ENCODE measurements at regions not wholly inside any gene's neighbourhood (a gene's known extent, or its start where the extent isn't known, plus 50 kb on each side); places are given as distances from the start of the nearest gene placed in this dataset.

DNA sequence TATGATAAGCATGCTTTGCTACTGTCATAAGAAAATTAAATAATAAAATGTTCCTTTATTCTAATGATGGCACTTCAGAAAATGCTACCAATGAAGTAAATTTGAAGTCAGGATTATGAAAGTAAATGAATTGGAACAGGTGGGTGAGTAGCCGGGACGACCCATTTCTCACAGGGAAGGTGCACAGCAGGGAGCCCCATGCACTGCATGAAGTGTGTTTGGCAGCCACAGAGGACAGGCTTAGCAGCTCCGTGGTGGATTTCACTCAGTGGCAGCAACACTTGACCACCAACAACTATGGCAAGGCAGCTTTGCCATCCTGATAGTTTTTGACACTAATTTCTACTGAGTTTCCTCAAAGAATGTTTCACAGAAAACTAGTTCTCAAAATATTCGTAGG is 146.3 kb downstream of the ATL2 start:
- no peak for DNase-seq (ENCODE audit: low read depth)
- Histone ChIP-seq H3K27me3 (ENCODE audit: control insufficient read depth, insufficient read depth, low read length) (no peaks in the 10 kb centered on the region), H3K4me3 (ENCODE audit: low read depth, low read length) (no peak overlapping the region)

DNA sequence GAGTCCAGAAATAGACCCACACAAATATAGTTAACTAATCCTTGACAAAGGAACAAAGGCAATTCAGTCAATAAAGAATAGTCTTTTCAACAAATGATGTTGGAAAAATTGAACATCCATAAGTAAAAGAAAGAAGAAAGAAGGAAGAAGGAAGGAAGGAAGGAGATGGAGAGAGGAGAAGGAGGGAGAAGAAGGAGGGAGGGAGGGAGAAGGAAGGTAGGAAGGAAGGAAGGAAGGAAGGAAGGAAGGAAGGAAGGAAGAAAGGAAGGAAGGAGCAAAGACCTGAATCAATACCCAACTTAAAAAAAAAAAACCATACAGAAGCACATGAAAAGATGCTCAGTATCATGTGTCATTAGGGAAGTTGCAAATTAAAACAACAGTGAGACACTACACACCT is 148.3 kb downstream of the ATL2 start:
- TF ChIP-seq, protein P1, sequence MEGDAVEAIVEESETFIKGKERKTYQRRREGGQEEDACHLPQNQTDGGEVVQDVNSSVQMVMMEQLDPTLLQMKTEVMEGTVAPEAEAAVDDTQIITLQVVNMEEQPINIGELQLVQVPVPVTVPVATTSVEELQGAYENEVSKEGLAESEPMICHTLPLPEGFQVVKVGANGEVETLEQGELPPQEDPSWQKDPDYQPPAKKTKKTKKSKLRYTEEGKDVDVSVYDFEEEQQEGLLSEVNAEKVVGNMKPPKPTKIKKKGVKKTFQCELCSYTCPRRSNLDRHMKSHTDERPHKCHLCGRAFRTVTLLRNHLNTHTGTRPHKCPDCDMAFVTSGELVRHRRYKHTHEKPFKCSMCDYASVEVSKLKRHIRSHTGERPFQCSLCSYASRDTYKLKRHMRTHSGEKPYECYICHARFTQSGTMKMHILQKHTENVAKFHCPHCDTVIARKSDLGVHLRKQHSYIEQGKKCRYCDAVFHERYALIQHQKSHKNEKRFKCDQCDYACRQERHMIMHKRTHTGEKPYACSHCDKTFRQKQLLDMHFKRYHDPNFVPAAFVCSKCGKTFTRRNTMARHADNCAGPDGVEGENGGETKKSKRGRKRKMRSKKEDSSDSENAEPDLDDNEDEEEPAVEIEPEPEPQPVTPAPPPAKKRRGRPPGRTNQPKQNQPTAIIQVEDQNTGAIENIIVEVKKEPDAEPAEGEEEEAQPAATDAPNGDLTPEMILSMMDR (IDR thresholded peaks at IDR 0.05; ENCODE audit: insufficient read depth, low read length, poor library complexity, severe bottlenecking) = no peak
- DNase-seq (ENCODE audit: low read depth) = no peak
- Histone ChIP-seq H3K4me3 (ENCODE audit: low read depth, low read length) (no peak overlapping the region), H3K36me3 (ENCODE audit: control insufficient read depth, insufficient read depth, low read length) (no peaks in the 10 kb centered on the region), H3K27me3 (ENCODE audit: control insufficient read depth, insufficient read depth, low read length) (no peaks in the 10 kb centered on the region)

More for the DNA sequence above, 146.3 kb downstream of the ATL2 start:
- TF ChIP-seq, protein P1 (IDR thresholded peaks at IDR 0.05; ENCODE audit: insufficient read depth, low read length, poor library complexity, severe bottlenecking) = no peak
- no peaks in the 10 kb centered on the region for H3K36me3 ChIP-seq (ENCODE audit: control insufficient read depth, insufficient read depth, low read length)

DNA sequence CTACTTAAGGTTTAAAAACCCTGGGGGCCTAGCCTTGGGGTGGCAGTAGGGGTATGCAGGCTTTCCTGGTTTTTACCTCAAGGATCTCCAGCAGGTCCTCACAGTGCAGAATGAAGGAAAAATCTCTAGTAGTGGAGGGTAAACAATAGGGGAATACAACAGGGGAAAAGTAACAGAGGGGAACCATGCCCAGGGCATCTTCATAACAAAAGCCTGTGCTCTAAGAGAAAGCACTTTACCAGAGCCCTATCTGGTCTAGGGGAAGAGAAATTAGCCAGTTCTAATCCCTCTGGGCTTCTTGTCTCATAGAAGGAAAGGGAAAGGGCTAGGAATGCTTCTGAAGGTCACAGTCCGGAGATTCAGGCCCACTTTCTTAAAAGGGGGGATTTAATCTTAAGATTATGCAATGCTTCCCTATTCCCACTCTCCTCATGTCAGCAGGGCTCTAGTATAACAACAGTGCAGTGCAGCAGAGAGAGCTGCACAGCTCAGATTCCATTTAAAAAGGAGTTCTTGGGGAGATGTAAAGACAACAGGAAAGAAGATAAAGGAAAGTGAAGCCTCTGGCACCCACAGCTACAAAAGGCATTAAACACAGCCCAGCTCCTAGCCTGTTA is 149.0 kb upstream of the CYP1B1 start:
- TF ChIP-seq, protein P1 (IDR thresholded peaks at IDR 0.05; ENCODE audit: insufficient read depth, low read length, poor library complexity, severe bottlenecking) = no peak
- no peaks in the 10 kb centered on the region for H3K36me3 ChIP-seq (ENCODE audit: control insufficient read depth, insufficient read depth, low read length)
- no peak for DNase-seq (ENCODE audit: low read depth)
- no peak overlapping the region for H3K4me3 ChIP-seq (ENCODE audit: low read depth, low read length)
- no peaks in the 10 kb centered on the region for H3K27me3 ChIP-seq (ENCODE audit: control insufficient read depth, insufficient read depth, low read length)

DNA sequence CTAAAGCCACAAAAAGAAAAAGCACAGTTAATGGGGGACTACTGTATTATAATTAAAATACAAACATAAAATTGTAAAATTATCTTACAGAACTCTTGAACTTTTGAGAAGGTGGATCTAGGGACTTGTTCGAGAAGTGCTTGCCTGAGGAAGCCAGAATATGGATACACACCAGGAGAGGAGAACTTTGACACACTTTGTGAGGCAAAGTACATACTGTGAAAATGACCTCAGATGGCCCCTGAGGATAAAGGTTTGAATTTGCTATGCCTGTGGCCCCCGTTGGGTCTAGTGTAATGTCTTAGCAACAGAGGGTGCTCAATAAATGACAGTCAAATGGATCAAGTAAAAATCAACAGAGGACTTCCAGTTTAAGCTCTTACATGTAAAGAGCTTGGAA is 148.2 kb upstream of the CYP1B1 start:
- no peak for DNase-seq (ENCODE audit: low read depth)
- H3K36me3 ChIP-seq (ENCODE audit: control insufficient read depth, insufficient read depth, low read length) = no peaks in the 10 kb centered on the region
- H3K27me3 ChIP-seq (ENCODE audit: control insufficient read depth, insufficient read depth, low read length) = no peaks in the 10 kb centered on the region
- no peak overlapping the region for H3K4me3 ChIP-seq (ENCODE audit: low read depth, low read length)
- TF ChIP-seq, protein P1 (IDR thresholded peaks at IDR 0.05; ENCODE audit: insufficient read depth, low read length, poor library complexity, severe bottlenecking) = no peak

DNA sequence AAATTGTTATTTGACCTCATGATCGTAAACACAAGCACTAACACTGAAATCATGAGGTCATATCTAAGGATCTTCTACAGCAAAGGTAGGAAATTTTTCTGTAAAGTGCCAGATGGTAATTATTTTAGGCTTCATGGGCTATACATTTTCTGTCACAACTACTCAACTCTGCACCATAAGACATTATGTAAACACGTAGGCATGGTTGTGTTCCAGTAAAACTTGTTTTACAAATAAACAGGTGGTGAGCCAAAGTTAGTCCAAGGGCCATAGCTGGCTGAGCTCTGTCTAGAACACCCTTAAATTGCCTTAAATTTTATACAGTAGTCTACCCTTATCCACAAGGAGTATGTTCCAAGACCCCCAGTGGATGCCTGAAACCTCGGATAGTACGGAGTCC is 147.3 kb upstream of the CYP1B1 start:
- Histone ChIP-seq H3K36me3 (ENCODE audit: control insufficient read depth, insufficient read depth, low read length) (no peaks in the 10 kb centered on the region), H3K27me3 (ENCODE audit: control insufficient read depth, insufficient read depth, low read length) (no peaks in the 10 kb centered on the region), H3K4me3 (ENCODE audit: low read depth, low read length) (no peak overlapping the region)
- DNase-seq (ENCODE audit: low read depth) = no peak
- TF ChIP-seq, protein P1 (IDR thresholded peaks at IDR 0.05; ENCODE audit: insufficient read depth, low read length, poor library complexity, severe bottlenecking) = no peak

DNA sequence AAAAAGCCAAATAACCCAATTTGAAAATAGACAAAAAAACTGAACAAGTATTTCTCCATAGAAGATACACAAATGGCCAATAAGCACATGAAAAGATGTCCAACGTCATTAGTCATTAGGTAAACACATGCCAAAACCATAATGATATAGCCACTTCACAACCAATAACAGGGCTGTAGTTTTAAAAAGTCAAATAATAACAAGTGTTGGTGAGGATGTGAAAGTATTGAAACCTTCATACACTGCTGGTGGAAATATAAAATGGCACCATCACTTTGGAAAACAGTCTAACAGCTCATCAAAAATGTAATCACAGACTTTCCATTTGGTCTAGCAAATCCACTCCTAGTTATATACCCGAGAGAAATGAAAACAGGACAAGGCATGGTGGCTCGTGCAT is 144.2 kb upstream of the CYP1B1 start:
- Histone ChIP-seq H3K4me3 (ENCODE audit: low read depth, low read length) (no peak overlapping the region), H3K36me3 (ENCODE audit: control insufficient read depth, insufficient read depth, low read length) (no peaks in the 10 kb centered on the region), H3K27me3 (ENCODE audit: control insufficient read depth, insufficient read depth, low read length) (no peaks in the 10 kb centered on the region)
- no peak for DNase-seq (ENCODE audit: low read depth)
- TF ChIP-seq, protein P1 (IDR thresholded peaks at IDR 0.05; ENCODE audit: insufficient read depth, low read length, poor library complexity, severe bottlenecking) = no peak
